Astrocyte of the hippocampus (primary cell): ENCODE measurements at regions not wholly inside any gene's neighbourhood (a gene's known extent, or its start where the extent isn't known, plus 50 kb on each side); places are given as distances from the start of the nearest gene placed in this dataset.

Experiments used
- DNase-seq: peaks from one replicate; pipeline ENCODE4 v3.0.0; 2011; ENCODE audit warnings: low read depth, low spot score

DNA sequence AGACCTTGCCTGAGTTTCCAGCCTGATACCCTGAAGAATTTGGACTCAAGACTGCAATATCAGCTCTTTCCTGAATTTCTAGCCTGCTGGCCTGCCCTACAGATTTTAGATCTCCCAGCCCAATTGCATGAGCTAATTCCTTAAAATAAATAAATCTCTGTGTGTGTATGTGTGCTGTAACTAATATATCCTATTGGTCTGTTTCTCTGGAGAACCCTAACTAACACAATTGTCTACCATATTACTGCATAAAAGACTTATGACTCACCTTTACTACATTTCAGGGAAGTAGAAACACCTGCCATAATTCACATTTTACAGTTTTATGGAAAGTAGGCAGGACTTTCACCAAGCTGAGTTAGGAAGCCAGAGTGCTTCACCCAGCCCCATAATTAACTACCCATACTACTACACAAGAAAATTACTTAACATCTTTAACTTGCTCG, 90.7 kb upstream of the BEND6 start:
- DNase-seq, result no peak

DNA sequence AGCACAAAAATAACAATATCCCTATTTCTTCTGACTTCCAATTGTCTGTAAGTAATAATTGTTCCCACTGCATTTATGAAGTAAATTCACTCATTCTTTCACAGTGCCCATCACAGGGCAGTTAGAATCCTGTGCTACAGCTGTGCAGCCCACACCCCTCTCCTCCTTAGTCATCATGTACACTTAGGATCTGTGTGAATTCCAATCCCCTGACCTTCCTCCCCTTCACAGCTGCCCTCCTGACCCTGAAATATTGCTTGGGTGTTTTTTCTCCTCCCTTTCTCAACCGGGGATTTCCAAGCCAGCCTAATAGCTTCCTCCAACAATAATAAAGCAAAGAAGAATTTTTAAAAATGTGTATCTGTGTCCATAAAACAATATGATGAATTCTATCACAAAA, 91.5 kb upstream of the BEND6 start:
- peak; percentile 30 for DNase-seq

DNA sequence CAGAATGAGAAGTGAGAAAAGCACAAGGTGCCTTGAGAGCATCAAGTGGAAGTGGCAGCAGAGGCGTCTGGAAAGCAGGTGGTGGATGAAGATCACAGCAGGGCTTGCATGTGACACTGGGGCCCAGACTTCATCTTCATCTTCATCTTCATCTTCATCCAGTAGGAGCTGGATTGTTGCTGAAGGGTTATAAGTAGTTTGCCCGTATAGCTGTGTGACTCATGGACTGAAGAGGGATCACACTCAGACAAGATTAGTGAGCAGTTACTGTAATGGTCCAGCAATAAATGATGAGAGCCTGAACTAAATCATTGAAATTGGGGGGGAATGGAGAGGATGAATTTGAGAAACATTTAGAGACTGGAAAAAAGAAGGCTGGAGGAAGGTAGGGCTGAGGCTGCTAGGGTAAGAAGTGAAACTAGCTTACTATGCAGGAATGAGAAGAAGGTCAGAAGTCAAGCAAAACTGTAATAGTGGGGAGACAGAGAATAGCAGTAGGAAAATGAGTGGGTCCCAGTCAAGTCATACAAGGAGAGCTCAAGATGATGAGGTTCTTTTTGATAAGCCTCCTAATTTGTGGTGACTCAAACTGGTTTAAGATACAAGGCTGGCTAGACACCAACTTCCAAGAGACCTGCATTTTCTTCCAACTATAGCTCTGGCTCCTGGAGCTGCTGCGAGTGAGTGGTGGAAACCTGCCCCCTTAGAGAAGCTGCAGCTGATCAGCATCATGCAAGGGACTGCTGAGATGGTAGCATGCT, 92.3 kb upstream of the BEND6 start:
- no peak for DNase-seq

DNA sequence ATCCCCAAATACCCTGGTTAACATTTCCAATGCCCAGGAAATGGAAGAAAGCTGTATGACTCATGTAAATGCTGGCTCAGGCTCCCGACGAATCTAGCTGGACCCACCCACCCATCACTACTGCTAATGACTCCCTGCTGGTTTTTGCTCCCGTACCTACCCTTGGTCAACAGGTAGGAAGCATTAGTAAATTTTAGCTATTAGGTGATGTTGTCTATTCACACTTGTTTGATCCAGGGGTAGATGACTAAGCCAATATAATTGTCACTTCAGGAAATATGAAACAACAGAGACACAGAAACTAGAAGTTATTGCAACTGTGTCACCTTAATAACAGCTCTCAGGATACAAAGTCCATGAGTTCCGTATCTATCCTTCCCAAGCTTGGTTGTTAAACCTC, 94.4 kb upstream of the BEND6 start:
- peak; percentile 56 for DNase-seq

DNA sequence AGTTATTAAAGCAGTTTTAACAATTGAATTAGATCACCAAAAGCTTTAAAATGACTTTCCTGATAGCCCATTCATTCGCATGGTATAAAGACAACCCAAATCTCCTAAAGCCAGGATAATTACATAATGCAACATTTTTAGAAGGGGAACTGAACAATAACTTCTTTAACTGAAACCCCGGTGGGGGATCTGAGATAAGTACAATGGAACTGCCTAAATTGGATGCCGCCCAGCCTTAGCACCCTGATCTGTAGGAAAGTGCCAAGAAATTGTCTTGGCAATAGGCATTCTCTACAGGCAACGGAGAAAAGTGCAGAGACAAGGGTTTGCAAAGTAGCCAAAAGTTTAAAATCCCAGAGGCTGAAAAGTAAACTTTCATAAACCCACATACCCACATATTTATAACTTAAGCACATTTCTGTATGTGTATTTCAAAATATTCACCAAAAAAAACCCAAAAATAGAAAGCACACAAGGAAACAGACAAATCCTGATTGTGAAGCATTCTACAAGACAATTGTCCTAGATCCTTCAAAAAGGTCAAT, 98.8 kb upstream of the BEND6 start:
- no peak for DNase-seq

DNA sequence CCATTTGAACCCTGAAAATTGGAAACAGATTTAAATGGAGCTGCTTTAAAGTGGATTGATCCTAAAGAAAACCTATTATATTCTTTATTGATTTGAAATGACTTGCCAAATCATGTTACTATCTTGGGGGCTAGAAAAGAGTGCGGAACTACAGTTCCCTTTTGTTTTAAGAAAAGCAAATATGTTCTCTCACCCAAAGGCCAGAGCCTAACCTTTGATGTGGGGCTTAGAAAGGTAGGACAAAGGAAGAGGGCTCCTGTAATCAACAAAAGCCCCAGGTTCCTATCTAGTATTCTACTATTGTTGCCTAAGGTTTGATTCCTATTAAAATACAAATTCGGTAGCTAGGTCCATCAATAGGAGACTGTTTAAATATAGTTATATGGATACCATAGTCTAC, 100.8 kb upstream of the BEND6 start:
- DNase-seq, result no peak

DNA sequence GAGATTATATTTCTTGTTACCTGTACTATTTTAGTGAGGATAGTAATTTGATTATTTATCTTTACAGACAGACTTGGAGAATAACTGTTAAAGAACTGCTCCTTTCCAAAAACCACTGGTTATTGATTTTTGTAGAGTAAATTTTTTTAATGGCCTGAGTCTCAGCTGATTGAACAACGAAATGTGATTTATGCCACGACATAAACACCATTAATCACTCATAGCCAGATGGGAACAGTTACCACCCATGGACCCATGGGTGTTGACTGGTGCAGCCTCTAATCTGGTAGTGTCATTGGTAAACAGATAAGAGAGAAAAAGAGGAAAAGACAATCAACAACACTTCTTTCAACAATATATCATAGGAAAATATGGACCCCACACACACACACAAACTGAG, 101.4 kb upstream of the BEND6 start:
- no peak for DNase-seq

DNA sequence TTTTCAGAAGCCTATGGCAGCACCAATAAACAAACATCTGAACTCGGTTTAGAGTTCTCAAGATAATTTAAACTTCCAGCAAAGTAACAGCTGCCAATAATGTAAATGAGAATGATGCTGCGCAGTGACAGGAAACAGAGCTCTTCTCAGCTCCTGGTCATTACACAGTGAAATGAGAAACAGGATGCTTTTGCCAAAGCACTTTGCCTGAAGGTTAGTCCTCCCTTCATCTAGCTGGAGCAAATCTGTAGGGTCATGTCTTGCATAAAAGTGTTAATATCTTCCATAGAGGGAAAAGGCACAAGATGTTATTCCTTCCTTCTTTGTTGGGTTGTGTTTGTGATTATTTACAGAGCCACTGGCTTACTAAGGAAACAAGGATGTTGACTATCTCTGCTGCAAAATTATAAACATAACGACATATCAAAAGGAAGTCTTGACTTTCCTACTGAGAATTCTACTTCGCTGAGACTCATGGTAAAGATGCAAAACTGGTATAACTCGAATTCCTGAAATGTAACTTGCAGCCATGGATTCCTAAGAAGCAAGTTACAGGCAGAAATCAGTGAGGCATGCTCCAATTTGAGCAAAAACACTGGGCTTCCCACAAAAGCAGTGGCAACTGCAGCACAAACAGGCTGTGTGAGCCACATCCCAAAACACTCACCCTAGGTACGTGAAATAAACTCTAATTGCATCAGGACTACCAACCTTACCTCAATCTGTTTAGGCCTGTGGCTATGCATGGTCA, 102.5 kb upstream of the BEND6 start:
- DNase-seq, result peak; percentile 79

DNA sequence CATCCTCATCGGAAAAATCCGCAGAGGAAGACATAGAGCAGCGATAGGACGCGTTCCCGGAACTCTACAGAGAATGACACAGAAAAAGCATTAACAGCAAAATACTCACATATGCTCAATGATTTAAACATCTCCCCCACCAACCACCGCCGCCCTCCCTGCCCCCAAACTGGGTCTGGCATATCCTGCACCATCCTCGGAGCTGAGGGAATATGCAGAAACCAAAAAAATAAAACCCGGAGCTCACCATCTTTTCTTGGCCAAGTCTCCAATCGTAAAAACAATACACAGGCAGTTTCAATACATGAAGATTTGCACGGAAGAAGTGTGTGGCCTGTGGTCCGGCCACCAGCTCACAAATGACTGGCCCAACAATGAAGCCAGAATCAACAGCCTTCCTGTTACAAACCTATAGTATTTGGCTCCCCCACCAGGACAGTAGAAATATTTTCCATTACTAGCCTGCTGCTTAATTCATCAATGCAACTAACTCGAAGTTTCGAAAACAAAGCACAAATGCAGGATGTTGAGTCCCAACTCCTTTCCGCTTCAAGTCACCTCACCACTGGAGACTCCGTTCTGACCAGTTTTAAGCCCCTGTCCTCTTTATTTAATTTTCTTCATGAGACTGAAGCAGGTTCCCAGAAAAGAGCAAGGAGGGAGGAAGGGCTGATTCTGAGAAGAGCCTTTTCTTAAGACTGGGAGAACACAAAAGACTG, 103.2 kb upstream of the BEND6 start:
- DNase-seq, result peak; percentile 93

DNA sequence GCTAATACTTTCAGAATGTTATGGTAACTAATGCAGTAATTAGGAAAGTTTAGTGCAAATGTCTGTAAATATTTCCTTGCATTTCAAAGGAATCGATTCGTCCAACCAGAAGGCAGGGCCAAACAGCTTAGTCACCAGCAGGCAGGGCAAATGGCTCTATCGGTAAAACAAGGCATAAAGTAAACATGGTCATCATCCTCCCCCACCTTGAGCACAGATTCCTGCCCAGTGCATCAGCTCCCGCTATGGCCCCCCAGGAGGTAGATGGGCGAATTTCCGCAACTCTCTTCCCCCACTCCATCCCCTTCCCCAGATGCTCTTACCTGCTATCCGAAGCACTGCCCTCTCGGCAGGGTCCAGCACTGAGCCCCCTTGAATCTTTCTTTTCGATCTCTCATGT, 103.8 kb upstream of the BEND6 start:
- peak; percentile 66 for DNase-seq

DNA sequence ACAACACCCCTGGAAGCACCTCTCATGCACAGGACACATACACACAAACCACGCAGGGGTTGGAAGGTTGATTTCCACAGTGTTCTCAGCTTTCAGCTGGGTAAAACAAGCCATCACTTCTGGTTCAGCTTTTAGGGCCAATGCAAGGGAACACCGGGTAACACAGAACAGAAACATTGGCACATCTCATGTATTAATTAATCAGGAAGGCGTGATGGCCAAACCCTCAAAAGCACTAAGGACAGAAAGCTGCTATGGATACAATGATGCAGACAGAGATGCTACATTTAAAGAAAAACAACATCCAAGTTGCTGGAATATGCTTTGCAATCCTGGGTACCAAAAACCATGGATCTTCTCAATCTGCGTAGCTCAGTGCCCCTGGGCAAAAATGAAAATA, 104.3 kb upstream of the BEND6 start:
- DNase-seq, result no peak

DNA sequence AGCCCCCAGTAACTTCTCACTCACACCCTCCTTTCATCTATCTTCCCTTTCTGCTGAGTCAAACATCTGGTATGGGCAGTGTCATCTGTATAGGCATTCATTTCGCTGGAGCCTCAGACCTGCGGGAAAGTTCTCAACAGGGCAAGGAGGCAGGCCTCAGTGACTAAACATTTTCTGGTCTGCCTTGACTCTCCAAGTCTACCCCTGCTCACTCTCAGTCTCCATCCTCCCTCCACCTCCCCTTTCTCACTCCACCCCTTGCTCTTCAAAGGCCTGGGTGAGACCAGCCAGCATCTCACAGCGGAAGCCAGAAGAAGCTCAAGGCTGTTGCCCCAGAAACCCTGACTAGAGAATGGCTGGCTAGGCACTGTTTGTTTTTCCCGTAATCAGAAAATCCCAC, 105.0 kb upstream of the BEND6 start:
- DNase-seq, result peak; percentile 66

DNA sequence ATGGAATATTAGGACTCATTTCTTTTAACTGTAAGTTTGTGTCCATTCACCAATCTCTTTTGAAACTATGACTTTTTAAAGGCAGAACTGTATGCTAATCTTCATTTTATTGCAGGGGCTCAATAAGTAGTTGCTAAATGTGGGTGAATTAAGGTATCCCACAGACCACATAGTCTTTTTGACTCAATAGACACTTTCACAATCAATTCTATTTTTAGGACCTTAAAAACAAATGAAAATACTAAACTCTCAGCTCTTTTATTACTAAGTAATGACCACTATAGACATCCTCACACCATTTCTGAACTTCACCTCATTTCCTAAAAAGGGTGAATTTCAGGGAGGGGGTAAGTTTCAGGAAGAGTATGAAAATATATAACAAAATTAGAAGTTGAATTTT, 106.8 kb upstream of the BEND6 start:
- DNase-seq, result no peak

DNA sequence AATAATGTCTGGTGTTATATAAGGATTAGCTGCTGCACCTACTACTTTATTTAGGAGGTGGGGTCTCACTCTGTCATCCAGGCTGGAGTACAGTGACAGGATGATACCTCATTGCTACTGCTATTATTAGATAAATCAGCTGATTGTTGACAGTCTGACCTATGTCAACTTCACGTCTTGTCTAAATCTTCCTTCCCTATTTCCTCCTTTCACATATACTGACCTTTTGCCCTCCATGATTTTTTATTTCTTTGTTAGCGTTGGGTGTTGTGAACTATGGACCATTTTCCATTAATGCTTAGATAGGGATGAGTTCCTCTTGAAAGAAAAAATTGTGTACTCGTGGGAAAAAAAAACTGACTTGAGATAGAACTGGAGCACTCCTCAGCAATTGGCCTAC, 109.9 kb upstream of the BEND6 start:
- no peak for DNase-seq

DNA sequence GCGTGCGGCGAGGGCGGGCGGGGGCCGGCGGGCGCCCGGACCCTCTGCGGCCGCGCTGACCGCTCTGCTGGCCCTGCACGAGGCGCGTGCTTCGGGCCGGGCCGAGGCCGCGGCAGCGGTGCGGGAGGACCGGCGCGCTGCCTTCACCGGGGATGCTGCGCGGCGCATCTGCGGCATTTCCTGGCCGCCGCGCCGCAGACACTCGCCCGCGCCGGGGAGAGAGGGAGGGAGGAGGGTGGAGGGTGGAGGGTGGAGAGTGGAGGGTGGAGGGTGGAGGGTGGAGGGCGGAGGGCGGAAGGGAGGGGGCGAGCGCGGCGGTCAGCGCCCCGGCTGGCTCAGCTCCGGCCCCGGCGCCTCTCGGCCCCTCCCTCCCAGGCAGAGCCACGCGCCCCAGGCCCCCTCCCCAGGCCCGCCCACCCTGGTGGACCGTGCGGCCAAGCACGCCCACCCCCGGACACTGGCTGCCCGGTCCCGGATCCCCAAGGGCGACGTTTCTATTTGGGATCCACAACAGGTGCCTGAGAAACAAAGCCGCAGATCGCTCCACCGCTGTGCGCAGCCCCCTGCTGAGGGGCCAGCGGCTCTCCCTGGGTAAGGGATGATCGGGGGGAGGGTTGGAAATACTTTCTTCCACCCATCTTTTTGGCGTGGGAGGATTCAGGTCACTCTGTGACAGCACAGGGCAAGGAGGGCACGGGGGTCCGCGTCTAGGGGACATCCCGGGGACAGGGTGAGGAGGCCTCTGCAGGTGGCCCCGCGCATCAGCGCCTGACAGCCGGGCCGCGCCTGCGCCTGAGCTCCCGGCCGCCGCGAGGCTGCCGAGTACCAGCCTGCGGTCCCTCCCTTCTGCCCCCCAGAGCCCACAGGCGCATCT, 111.2 kb upstream of the BEND6 start:
- peak; percentile 93 for DNase-seq

DNA sequence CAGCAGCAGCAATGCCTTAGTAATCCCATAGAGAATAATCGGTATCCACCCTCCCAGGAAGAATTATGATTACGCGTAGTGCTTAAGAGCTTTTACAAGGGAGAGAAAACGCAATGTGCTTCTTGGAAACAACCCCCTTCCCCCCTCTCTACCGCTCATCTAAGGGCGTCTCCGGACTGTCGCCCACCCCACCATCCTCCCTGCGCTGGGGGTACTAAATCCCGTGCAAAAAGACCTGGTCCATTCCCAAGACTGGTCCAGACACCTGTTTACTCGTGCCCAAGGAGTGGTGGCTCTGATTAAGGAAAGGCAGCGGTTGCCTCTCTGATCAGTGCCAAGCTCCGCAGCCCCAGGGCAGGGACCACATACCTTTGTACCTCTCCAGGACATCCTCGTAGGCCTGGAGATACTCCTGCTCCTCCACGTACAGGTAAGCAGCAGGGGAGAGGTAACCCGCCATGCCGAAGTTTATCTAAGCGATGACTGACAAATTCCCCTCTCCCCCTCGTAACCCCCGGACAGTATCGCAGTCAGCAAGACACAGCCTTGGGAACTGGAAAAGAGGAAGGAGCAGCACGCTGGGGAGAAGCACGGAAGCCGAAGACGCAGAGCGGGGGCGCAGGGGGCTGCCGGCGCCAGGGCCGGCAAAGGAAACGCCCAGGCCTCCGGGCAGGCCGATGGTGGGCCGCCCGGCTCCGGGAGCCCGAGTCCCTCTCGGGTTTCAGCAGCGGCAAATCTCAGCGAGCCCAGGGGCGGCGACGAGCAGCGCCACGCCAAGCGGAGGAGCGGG, 112.0 kb upstream of the BEND6 start:
- peak; percentile 77 for DNase-seq

DNA sequence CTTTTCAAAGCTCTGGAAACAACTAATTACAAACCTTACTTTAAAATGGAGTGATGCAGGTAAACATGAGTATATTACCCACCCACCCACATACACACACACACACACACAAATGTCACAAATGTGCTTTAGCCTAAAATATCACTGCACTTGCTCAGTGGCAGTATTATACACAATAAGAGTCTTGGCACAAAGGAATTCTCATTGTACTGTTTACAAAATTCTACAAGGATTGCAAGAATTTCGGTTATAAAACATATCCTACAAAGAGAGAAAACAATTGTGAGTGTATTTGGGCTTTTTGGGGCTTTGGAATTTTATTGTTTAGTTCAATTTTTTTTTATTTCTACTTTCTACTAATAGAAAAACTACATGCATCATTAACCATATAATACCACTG, 113.2 kb upstream of the BEND6 start:
- no peak for DNase-seq

DNA sequence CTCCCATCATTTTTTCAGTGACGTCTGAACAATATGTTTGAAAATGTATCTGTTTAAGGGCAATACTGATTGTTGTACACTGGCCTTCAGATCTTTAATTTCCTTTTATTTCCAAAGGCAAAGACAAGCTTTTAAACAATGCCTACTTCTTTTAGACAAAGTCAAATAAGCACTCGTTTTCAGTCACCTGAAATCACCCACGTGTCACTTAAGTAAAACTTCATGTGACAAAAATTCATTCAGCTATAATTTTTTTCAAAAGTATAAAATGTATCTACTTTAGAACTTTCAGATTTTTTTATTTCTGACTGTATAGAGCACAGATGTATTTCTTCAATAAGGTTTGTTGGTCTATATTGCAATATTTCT, 113.5 kb upstream of the BEND6 start:
- DNase-seq, result no peak

DNA sequence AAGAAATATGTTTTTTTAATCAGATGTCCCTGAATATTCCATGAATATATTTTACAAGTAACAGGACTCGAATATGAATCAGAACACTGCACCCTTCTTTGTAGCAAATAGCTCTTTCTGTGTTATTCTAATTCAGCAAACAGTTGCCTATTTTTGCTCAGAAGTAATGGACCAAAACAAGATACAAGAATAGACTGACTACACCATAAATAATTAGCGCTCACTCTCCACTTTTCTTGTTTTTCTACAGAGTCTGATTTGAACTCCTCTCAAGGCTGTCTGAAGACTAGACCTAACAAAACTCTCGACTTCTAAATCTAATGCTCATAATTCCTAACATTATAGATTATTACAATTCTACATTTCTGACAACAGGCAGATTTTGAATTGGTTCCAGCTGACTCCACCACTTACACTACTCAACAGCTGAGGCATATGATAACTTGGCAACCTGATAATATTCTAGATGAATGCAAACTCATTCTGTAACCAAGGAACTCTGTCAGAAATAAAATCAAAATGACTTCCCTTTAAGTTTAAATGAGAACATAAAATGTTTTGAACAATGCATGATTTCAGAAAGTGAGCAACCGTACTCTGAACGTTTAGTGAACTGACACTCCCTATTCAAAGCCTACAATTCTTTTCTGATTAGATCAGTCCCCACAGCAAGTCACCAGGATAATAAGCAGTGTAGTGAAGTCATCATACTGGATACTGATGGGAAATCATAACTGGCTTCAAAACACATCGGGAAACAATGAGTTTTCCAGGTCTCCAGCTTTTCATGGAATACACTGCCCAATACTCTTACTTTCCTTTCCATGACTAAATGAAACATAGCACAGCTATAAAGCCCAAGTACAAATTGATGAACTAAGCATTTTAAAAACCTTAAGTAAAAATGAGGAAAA, 114.2 kb upstream of the BEND6 start:
- peak; percentile 74 for DNase-seq
